T-helper 2 cell treated with Interferon-gamma antibody and Interleukin-4, amounts not matched to agents 5 μg/mL and 100 μg/mL, for 36 hours (primary cell): ENCODE measurements at regions not wholly inside any gene's neighbourhood (a gene's known extent, or its start where the extent isn't known, plus 50 kb on each side); places are given as distances from the start of the nearest gene placed in this dataset.
"Not testable (repeated sequence)": the region's sequence is repeated elsewhere in the genome, so short reads cannot be mapped to it uniquely, and the experiment has no call there.

ENCODE experiments used
- DNase-seq: peaks from one replicate; pipeline ENCODE4 v3.0.0; 2021; ENCODE audit warnings: low spot score
- H3K27ac Mint-ChIP-seq: one replicate; pipeline ENCODE4 v1.8.0; 2021; ENCODE audit warnings: mild to moderate bottlenecking, mixed read lengths
- H3K27me3 Mint-ChIP-seq: one replicate; pipeline ENCODE4 v1.8.0; 2021; ENCODE audit warnings: low read depth, mixed read lengths
- H3K36me3 Mint-ChIP-seq: one replicate; pipeline ENCODE4 v1.8.0; 2021; ENCODE audit warnings: low read depth, mixed read lengths
- H3K4me1 Mint-ChIP-seq: one replicate; pipeline ENCODE4 v1.8.0; 2021; ENCODE audit warnings: low read depth, mixed read lengths
- H3K4me3 Mint-ChIP-seq: one replicate; pipeline ENCODE4 v1.8.0; 2022; ENCODE audit warnings: mild to moderate bottlenecking, moderate library complexity, mixed read lengths
- H3K9me3 Mint-ChIP-seq: one replicate; pipeline ENCODE4 v1.8.0; 2021; ENCODE audit warnings: mixed read lengths

DNA sequence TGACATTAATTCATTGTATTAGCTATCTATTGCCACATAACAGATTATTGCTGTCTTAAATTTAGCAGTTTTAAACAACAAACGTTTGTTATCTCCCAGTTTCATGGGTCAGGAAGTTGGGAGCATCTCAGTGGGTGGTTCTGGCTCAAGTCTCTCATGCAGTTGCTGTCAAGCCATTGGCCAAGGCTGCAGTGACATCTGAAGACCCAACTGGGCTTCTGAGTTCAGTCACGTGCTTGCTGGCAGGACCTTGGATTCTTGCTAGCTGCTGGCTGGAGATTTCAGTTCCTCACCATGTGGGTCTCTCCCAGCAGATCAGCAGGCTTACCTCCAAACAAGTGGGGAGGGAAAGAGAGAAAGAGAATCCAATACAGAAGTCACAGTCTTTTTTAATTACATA, 152.6 kb upstream of the EXOC2 start:
- Mint-ChIP-seq H3K36me3 (no peaks in the 10 kb centered on the region), H3K4me1 (no peaks in the 10 kb centered on the region), H3K4me3 (no peak overlapping the region), H3K27me3 (peaks cover 8% of the 10 kb centered on the region), H3K9me3 (peaks cover 3% of the 10 kb centered on the region), H3K27ac (no peak overlapping the region)
- DNase-seq, result no peak

DNA sequence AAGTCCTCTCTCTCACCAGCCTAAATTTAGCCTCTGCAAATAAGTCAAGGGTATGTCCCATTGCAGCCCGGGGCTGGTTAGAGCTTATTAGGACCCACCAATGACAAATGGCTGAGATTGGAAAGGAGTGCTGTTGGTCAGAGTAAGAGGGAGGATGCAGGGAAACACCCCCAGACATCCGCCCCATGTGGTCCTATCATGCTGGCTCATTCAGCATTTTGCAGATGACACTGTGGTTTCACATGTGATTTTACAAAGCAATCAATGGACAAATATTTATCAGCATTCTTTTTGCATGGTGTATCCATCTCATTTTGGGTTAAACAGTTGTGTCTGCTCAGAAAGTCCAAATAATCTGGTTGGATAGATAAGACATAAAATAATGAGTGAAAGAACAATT, 152.2 kb upstream of the EXOC2 start:
- Mint-ChIP-seq H3K9me3 (peaks cover 3% of the 10 kb centered on the region), H3K27me3 (peaks cover 10% of the 10 kb centered on the region), H3K27ac (no peak overlapping the region), H3K36me3 (no peaks in the 10 kb centered on the region), H3K4me3 (no peak overlapping the region), H3K4me1 (no peaks in the 10 kb centered on the region)
- DNase-seq, result no peak

DNA sequence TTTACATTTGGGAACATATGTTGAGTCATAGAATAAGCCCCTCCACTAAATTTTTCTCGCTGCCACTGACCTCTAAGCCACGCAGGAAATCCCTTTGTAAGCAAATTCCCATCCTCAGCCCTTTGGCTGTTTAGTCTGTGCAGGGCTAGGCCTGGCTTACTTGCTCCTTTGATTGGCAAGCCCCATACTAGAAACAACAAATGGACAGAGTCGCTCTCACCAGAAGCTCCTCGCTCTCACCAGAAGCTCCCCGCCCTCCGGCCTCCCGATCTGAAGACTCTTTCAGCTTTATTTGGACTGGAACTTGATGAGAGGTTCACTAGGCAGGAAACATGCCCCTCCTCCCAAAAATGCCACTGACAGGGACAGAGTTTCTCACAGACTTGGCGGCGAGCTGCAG, 149.2 kb upstream of the EXOC2 start:
- Mint-ChIP-seq H3K4me1 (no peaks in the 10 kb centered on the region), H3K36me3 (no peaks in the 10 kb centered on the region), H3K4me3 (no peak overlapping the region), H3K9me3 (no peaks in the 10 kb centered on the region), H3K27ac (no peak overlapping the region), H3K27me3 (peaks cover 4% of the 10 kb centered on the region)
- DNase-seq, result no peak

DNA sequence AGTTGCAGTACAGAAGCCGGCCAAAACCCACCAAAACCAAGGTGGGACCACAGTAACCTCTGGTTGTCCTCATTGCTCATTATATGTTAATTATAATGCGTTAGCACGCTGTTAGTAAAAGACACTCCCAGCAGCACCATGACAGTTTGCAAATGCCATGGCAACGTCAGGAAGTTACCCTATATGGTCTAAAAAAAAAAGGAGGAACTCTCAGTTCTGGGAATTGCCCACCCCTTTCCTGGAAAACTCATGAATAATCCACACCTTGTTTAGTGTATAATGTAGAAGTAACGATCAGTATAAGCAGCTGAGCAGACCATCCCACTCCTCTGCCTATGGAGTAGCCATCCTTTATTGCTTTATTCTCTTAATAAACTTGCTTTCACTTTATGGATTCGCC, 148.6 kb upstream of the EXOC2 start:
- Mint-ChIP-seq H3K27me3 (peaks cover 7% of the 10 kb centered on the region), H3K4me1 (no peaks in the 10 kb centered on the region), H3K4me3 (no peak overlapping the region), H3K36me3 (no peaks in the 10 kb centered on the region), H3K9me3 (no peaks in the 10 kb centered on the region), H3K27ac (no peak overlapping the region)
- no peak for DNase-seq

DNA sequence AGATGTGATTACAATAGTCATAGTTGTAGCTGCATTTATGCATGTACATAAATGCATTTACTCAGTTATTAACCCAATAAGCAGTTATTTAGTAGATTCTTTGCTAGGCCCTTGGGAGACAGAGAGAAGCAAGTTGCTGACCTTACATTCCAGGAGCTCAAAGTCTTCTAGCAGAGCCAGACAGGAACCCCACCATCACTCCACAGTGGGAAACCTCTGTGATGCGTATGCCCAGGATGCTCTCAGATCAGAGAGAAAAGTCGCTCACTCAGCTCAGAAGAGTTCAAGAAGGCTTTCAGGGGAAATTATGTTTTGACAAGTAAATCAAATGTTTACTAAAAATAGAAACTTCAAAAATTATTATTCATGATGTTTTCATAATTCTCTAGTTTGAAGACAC, 146.3 kb upstream of the EXOC2 start:
- Mint-ChIP-seq H3K27ac (no peak overlapping the region), H3K27me3 (peaks cover 11% of the 10 kb centered on the region), H3K36me3 (no peaks in the 10 kb centered on the region), H3K4me1 (no peaks in the 10 kb centered on the region), H3K9me3 (no peaks in the 10 kb centered on the region), H3K4me3 (no peak overlapping the region)
- DNase-seq, result no peak

DNA sequence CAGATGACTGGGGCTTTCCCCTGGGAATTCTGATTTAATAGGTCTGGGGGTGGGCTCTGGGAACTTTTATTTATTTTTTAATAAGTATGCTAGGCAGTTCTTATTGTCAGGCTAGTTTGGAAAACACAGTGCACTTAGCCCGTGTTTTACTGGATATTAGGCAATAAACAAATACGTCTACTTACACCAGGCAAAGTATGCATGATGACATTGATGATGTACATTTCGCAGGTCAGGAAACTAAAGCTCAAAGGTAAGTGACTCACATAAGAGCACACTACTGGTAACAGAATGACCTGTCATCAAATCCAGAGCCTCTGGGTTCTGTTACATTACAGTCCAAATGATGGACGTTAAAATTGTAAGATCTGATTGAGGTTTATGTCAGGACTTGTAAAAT, 144.4 kb upstream of the EXOC2 start:
- Mint-ChIP-seq H3K4me3 (no peak overlapping the region), H3K4me1 (no peaks in the 10 kb centered on the region), H3K27me3 (peaks cover 11% of the 10 kb centered on the region), H3K9me3 (peaks cover 5% of the 10 kb centered on the region), H3K27ac (no peak overlapping the region), H3K36me3 (no peaks in the 10 kb centered on the region)
- no peak for DNase-seq

DNA sequence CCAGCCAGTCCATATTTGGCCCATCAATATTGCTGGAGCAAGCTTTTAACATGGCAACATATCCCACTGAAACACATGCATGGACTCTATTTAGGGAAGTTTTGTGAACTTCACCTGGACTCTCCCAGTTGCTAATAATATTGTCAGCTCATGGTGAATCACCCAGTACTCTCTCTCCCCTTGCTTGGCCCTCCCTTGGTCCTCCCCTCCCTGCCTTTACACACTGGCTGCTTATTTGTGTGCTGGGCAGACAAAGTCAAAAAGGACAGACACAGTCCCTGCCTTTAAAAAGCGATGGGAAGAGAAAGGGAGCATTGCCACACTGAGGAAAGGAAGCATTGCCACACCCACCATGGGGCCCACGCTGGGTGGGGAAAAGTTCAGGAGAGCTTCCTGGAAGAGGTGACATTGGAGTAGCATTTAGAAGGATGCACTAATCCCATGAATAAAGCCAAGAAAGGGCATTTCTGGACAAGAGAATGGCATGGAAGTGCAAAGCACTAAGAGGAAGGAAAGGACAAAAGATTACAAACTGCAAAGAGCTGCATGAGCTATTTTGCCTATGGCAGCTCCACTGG, 143.4 kb upstream of the EXOC2 start:
- no peaks in the 10 kb centered on the region for H3K36me3 Mint-ChIP-seq
- peaks cover 8% of the 10 kb centered on the region for H3K9me3 Mint-ChIP-seq
- H3K4me1 Mint-ChIP-seq, result no peaks in the 10 kb centered on the region
- no peak overlapping the region for H3K4me3 Mint-ChIP-seq
- no peak overlapping the region for H3K27ac Mint-ChIP-seq
- DNase-seq, result no peak
- H3K27me3 Mint-ChIP-seq, result peaks cover 11% of the 10 kb centered on the region

DNA sequence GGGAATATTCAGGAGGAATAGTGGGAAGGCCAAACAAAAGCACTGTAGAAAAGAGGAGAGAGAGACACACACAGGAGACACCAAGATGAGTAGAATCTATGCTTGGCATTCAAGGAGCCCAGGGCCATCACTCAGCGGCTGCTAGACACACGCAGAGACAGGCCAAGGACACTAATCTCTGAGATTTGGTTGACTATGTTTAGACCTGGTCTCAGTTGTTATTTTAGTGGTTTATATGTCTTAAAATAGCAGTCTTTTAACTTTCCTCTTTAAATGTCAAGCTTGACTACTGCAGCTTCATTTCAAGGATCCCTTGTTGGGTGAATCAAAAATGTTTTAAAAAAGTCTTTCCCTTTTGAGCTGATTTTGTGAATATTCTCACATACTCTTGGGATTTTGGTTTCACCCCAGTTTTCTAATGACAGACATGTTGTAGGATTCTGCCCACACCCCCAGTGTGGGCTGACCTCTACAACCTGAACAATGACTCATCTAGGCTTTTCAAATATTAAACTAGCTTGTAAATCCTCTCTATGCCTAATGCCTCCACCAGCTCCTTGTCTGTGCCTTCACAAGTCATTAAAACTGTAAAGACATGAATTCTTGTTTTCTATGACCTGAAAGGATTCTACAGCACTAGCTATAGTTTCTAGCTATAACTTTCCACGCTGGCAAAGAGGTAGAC, 142.7 kb upstream of the EXOC2 start:
- DNase-seq, result no peak
- Mint-ChIP-seq H3K4me3 (no peak overlapping the region), H3K27me3 (peaks cover 13% of the 10 kb centered on the region), H3K36me3 (no peaks in the 10 kb centered on the region), H3K27ac (no peak overlapping the region), H3K4me1 (no peaks in the 10 kb centered on the region), H3K9me3 (peaks cover 9% of the 10 kb centered on the region)

DNA sequence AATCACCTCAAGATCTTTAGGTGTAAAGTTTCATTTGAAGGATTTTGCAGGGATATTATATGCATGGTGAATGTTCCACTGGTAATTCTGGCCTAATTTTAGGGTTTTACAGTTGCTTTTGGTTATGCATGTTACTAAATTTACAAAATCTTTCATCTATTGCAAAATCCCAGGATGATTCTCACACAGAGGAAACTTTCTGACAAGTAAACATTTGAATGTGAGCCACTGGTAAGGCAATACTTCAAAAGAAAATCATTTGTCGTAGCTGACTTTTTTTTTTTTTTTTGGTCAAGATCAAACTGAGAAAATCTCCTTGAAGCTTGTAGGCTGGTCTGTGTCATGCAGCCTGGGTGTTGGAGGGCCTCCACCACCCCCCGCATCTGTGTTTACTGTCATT, 141.9 kb upstream of the EXOC2 start:
- Mint-ChIP-seq H3K4me1 (no peaks in the 10 kb centered on the region), H3K27me3 (peaks cover 10% of the 10 kb centered on the region), H3K9me3 (peaks cover 13% of the 10 kb centered on the region), H3K27ac (no peak overlapping the region), H3K4me3 (no peak overlapping the region), H3K36me3 (no peaks in the 10 kb centered on the region)
- DNase-seq, result no peak

DNA sequence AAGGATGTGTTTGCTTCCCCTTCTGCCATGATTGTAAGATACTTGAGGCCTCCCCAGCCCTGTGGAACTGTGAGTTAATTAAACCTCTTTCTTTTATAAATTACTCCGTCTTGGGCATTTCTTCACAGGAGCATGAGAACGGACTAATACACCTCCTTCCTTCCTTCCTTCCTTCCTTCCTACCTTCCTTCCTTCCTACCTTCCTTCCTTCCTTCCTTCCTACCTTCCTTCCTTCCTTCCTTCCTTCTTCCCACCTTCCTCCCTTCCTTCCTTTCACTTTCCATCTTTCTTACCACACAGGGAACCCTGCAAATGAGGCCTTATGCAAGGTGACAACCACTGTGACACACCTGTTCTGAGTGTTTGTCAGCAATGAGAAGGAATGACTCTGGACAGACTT, 141.3 kb upstream of the EXOC2 start:
- Mint-ChIP-seq H3K9me3 (peaks cover 13% of the 10 kb centered on the region), H3K4me1 (no peaks in the 10 kb centered on the region), H3K27me3 (peaks cover 10% of the 10 kb centered on the region), H3K4me3 (no peak overlapping the region), H3K27ac (no peak overlapping the region), H3K36me3 (no peaks in the 10 kb centered on the region)
- no peak for DNase-seq

DNA sequence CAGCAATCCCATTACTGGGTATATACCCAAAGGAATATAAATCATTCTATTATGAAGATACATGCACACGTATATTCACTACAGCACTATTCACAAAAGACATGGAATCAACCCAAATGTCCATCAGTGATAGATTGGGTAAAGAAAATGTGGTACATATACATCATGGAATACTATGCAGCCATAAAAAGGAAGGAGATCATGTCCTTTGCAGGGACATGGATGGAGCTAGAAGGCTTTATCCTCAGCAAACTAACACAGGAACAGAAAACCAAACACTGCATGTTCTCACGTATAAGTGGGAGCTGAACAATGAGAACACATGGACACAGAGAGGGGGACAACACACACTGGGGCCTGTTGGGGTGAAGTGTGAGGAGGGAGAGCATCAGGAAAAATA, 139.9 kb upstream of the EXOC2 start:
- H3K36me3 Mint-ChIP-seq, H3K4me1 Mint-ChIP-seq, H3K4me3 Mint-ChIP-seq, DNase-seq, H3K27me3 Mint-ChIP-seq, H3K27ac Mint-ChIP-seq: not testable (repeated sequence)
- peaks cover 18% of the 10 kb centered on the region for H3K9me3 Mint-ChIP-seq

DNA sequence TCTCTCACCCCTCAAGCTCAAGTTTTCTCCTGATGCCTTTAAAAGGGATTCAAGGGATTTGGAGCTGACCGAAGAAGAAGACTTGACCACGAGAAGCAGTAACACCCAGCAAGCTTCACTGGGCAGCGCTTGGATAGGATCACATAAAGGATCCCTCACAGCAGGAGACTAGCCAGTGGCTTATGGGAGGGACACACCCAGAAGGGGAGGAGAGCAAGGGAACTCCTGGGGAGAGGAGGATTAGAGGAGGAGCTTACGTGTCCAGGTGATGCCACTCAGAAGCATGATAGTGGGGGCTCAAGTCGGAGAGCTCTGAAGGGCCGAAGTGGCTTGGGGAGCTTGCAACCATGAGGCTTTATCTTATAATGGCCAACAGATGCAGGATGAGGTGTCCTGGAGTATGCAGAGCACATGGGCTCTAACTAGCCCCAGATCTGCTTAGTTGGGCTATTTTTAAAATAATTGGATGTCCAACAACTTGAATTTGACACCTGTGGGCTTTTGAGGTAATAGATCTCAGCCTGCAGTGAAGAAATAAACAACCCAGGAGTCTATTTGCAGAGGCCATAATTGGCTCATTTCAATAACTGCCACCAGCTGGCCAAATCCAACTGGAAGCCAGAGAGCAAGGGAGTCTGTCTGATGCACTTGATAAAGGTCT, 137.9 kb upstream of the EXOC2 start:
- no peak for DNase-seq
- peaks cover 2% of the 10 kb centered on the region for H3K27me3 Mint-ChIP-seq
- H3K4me3 Mint-ChIP-seq, result no peak overlapping the region
- no peak overlapping the region for H3K27ac Mint-ChIP-seq
- H3K4me1 Mint-ChIP-seq, result peaks cover 1% of the 10 kb centered on the region
- no peaks in the 10 kb centered on the region for H3K36me3 Mint-ChIP-seq
- H3K9me3 Mint-ChIP-seq, result peaks cover 22% of the 10 kb centered on the region

DNA sequence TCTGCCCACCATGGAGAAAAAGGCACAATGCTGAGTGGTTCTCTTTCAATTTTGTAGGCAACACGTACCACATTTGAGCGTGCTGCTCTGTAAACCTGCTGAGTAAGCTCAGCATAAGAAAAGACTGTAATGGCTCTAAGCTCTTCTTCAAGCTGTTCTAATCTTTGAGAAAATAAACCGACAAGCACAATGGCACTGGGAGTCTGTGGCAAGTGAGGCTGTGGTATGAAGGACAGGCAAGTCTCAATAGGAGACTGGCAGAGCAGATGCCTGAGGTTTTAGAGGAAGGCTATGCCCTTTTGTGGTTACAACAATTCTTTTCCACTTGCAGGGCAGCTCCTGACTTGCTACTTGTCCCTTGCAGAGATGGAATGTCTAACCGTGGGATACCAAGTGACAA, 136.7 kb upstream of the EXOC2 start:
- H3K27ac Mint-ChIP-seq, result no peak overlapping the region
- peaks cover 22% of the 10 kb centered on the region for H3K9me3 Mint-ChIP-seq
- peaks cover 2% of the 10 kb centered on the region for H3K27me3 Mint-ChIP-seq
- no peak for DNase-seq
- peaks cover 1% of the 10 kb centered on the region for H3K4me1 Mint-ChIP-seq
- no peak overlapping the region for H3K4me3 Mint-ChIP-seq
- H3K36me3 Mint-ChIP-seq, result no peaks in the 10 kb centered on the region

DNA sequence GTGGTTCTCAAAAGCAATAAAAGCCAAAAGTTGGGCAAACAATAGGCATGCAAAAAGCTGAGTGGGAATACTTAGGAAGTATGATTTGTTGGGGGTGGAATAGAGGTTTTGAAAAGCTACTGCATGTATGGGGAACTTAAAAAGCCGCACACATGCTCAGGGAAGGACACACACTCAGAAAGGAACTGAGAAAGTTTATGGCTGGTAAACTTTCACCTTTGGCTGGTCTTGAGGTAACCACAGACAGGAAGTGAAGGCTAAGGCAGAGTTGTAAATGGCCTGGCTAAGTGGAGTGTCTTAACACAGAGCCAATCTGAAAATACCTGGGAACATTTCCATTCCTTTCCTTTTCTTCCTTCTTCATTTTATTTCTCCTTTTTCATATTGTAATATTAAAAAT, 134.5 kb upstream of the EXOC2 start:
- no peak for DNase-seq
- peaks cover 1% of the 10 kb centered on the region for H3K4me1 Mint-ChIP-seq
- H3K9me3 Mint-ChIP-seq, result peaks cover 17% of the 10 kb centered on the region
- peaks cover 2% of the 10 kb centered on the region for H3K27me3 Mint-ChIP-seq
- H3K27ac Mint-ChIP-seq, result no peak overlapping the region
- H3K36me3 Mint-ChIP-seq, result no peaks in the 10 kb centered on the region
- H3K4me3 Mint-ChIP-seq, result no peak overlapping the region

DNA sequence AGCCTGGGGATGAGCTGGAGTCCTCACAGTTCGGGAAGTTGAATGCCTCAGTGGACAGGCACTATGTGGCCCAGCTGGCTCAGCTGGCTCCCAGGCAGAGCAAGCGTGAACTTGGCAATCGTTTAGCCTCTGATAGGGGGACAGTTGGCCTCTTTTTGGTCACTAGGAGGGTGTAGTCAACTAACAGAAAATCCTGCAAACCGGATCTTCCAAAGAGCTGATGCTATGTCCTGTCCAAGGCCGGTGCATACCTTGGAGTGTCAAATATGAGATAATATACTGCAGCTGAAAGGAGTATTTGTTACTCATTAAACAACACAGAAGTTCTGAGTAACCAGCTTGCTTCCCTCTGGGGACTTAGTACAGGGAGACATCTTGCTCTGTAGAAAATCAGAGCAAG, 126.2 kb upstream of the EXOC2 start:
- Mint-ChIP-seq H3K27me3 (peaks cover 9% of the 10 kb centered on the region), H3K27ac (no peak overlapping the region), H3K36me3 (no peaks in the 10 kb centered on the region), H3K4me1 (peaks cover 8% of the 10 kb centered on the region), H3K9me3 (no peaks in the 10 kb centered on the region), H3K4me3 (no peak overlapping the region)
- DNase-seq, result no peak
